GM21717 (cell line): ENCODE measurements at regions not wholly inside any gene's neighbourhood (a gene's known extent, or its start where the extent isn't known, plus 50 kb on each side); places are given as distances from the start of the nearest gene placed in this dataset.

Experiments
- ATAC-seq: cut with Tn5 transposase; IDR thresholded peaks from one replicate; pipeline ENCODE4 v1.9.1; 2021; ENCODE audit warnings: mild to moderate bottlenecking, moderate library complexity; ENCODE audit not compliant: unreplicated experiment

DNA sequence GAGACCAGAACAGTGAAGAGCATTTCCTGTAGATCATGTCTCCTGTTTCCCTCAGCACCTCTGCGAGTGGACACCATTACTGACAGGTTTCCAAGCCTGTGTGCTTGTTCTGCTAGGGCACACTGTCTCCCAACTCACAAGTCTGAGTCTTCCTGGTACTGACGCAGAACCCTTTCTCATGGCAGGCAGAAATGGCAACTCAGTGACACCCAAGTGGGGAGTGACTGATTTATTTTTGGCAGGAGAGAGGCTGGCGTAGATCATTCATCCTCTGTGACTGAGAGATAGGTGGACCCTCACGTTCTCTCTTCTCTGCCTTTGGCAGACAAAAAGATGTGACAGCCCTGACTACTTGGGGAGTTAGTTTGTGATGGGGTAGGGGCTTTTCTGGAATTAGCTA lies 183.4 kb downstream of the RFC3 start:
- no peak for ATAC-seq

DNA sequence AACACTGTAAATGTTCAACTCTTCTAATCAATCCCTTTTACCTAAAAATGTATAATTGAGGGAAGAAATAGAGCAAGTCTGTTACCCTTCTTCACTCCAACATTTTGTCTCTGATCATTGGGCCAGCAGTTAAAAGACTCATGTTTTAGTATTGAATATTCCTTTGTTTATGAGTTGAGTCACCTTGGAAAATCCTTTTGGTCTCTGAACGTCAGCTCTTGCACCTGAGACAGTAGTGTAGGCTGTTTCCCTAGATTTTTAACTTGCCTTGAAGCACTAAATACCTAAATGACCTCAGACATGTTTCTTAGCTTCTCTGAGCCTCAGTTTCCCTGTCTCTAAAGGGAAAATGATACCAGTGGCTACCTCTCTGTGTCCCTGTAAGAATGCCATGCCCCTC lies 184.2 kb downstream of the RFC3 start:
- no peak for ATAC-seq

DNA sequence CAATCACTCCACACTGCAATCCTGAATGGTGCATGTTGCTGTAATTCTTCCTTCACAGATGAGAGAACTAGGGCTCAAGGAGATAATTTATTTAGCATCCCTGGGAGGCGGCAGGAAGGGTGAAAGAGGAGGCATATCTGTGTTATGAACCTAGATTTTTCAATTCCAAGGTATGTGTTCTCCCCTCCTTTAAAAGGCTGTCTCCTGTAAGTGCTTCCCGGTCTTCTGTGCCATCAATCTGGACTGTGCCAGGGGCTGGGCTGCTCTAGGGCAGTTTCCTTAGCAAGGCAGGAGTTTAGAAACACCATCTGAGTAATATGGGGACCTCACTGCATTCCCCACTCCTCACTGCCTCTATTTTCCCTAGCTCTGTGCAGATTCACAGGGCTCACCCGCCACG lies 185.0 kb downstream of the RFC3 start:
- no peak for ATAC-seq

DNA sequence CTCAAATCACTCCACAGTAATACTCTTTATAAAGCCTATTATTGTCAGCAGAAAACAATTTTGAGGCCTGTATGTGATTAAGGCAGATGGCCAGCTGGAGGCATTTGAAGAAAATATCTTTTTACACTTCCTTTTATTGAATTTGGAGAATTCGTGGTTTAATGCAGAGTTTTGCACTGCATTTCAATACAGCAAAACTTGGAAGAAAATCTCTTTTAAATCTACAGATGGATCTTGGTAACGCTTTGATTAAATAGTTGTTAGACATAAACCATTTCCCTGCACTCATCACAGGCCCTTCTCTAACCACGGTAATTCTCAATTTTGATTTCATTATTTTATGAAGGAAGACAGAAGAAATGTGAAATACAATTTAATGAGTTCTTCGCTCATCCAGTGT lies 185.7 kb downstream of the RFC3 start:
- no peak for ATAC-seq

DNA sequence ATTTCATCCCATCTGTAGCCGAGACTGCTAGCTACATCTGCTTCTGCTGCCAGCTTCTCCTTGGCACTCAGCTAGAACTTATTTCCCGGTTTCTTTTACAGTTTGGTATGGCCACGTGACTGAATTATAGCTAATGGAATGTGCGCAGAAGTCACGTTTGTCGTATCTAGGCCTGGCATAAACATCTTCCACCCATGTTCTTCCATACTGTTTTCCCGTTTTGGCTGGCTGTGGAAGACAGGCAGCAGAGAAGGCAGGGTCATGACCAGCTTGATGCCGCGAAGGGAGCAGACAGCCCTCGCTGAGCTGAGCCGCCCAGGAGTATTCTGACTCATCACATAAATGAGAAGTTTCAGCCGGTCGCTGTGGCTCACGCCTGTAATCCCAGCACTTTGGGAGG lies 186.7 kb downstream of the RFC3 start:
- no peak for ATAC-seq

DNA sequence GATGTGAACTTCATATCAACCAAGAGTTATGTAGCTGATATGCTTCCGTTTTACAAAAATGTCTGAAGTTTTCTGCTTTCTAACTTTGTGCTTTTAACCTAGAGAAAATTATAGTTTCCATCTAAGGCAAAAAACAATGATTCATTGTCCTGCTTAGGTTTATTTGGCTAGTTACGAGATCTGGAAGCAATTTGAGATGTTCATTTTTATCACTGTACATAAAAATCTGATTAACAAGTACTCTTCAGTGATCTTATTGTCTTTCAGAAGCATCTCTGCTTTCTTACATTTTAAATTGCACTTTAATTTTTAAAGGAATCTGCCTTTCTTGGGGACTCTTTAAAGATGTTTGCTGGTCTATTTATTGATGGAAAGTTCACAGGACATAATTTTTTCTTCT lies 188.1 kb downstream of the RFC3 start:
- ATAC-seq: no peak

DNA sequence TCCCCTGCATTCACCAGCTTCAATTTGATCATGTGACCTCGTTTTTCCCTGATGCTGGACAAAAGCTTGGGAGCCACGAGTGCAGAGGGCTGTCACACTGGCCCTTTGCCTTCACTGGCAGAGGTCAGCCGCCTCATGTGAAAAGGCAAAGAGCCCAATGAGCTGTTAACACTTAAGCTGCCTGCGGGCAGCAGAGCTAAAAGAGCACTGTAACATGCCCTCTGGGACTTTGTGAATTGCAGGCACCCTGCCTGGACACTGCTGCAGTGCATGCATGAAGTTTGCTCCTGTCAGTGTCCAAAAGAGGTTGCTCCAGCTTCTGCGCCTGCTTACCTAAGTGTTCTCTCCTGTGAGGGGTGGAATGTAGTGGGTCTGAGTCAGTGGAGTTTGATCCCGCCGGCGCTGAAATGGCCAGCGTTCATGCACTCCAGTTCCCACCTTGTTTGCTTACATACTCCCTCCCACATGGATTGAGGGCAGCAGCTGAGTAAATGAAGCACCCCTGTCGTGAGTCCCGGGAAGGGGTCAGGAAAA lies 193.7 kb downstream of the RFC3 start:
- ATAC-seq: no peak

DNA sequence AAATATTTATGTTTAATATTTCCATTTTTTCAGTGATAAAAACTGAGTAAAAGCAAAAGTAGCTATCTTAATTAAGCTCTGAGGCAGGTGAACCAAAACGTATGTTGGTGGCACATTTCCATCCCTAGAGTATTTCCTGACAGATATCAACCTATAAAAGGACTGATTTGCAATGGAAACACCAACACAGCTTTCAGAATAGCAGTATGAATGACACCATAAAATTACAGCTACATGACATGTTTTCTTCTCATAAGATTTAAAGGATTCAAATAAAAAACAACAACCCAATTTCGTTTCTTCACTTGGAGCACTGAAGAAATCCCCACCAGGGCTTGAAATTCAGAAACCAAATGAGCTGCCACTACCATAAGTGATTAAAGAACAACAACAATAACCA lies 194.4 kb downstream of the RFC3 start:
- ATAC-seq: no peak

DNA sequence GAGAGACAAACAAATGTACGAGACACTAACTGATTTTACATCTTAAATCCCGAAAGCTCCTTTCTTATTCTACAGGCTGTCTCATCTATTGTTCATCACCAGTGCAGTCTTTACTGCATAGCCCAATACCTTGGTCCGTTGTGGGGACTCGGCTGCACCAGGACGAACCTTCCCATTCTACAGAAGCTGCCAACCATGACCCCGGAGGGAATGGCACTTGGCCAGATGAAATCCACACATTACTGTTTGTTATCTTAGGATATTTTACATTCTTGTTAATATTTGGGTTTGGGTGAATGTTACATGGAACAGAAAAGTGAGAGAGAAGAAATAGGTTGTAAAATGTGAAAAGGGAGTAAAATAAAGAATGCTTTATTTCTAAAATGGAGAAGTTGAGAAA lies 195.1 kb downstream of the RFC3 start:
- no peak for ATAC-seq

DNA sequence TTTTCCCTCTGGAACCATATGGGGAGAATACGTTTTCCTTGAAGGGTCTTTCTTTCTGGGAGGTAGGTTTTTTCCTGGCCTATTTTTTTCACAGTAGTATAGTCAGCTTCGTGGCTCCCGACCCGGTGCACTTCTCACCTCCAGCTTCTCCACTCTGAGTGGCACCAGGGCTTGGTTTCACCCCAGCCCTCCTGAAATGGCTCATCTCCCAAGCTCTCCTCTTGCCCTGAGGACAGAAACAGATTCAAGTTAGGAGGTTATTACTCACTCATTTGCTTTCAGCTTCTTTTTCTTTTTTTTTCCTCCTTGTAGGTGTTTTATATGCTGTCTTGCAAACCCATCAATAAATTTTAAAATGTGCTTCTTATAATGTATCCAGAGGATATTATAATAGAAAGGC lies 199.3 kb downstream of the RFC3 start:
- no peak for ATAC-seq

DNA sequence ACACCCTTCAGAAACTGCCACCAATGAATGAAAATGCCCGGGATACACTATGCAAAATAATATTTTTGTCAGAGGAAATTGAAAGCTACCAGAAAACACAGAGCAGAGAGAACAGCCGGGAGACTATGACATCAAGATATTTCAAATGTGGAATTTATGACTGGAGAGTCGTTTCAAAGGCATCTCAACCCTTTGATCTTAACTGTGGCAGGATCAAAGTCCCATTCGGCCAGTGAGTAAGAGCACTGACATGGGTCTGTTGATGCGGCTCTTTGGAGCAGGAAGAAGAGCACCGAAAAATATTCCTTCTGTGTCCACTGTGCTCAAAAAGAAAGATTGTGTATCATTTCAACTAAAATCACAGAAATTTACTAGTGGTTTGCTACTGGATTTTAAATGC lies 201.9 kb downstream of the RFC3 start:
- no peak for ATAC-seq

DNA sequence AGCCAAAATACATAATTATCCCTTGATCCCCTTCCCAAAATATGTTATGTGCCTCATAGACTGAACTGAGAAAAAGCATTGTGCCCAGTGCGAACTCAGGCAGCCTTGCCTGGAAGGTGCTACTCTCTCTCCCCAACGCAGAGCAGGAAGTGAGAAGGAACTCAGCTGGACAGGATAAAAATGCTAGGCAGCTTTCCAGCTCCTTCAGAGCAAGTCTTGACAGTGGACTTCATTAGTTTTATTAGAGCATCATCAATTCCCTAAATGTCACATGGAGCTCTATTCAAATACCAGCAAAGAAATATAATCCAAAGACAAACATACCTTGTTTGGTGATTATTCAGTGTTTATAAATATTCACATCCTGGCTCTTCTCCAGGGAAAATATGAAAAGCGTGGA lies 202.4 kb downstream of the RFC3 start:
- ATAC-seq: no peak

DNA sequence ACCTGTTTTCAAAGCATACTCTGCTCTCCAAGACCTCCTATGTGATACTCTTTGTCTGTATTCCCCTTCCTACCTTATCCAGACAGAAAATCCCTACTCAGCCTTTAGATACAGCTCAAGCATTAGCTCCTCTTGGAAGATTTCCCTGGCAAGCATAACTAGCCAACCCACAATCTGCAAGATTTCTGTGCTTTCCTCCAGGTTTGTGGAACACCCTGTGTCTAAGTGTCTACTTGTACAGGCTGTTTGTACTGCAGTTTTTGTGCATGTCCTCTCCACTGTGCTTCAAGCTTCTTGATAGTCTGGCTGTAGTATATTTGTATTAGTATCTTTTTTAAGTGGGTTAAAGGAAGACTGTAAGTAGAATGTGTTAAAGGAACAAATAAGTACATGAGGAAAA lies 203.7 kb downstream of the RFC3 start:
- ATAC-seq: no peak

DNA sequence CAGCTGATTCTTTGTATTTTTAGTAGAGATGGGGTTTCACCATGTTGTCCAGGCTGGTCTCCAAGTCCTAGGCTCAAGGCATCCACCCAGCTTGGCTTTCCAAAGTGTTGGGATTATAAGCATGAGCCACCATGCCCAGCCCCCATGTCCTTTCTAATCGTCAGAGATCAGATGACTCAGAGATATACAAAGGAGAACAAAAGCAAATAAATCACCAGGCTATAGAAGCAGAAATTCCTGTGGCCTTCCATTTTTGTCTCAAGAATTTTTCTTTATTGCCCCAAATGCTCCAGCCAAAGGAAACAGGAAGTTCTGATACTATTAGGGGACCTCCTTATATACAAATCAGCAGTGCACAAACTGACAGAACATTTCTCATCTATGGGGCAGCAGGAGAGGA lies 207.8 kb downstream of the RFC3 start:
- no peak for ATAC-seq

DNA sequence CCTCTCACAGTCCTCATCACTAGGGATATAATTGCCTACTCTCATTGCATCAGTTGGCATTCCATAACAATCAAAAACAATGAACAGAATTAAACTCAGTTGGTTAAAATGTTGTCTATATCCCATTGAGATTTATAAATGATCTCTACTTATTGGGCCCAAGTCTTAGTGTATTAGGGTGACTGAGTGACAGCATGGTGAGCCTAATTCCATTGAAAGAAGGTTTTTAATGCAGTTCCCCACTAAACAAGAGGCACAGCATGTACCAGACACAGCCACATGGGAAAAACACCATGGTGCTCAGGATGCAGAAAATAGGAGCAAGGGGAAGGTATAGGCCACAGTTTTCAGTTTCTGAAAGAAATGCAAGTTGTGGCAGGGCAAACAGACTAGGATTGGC lies 208.4 kb downstream of the RFC3 start:
- ATAC-seq: no peak

DNA sequence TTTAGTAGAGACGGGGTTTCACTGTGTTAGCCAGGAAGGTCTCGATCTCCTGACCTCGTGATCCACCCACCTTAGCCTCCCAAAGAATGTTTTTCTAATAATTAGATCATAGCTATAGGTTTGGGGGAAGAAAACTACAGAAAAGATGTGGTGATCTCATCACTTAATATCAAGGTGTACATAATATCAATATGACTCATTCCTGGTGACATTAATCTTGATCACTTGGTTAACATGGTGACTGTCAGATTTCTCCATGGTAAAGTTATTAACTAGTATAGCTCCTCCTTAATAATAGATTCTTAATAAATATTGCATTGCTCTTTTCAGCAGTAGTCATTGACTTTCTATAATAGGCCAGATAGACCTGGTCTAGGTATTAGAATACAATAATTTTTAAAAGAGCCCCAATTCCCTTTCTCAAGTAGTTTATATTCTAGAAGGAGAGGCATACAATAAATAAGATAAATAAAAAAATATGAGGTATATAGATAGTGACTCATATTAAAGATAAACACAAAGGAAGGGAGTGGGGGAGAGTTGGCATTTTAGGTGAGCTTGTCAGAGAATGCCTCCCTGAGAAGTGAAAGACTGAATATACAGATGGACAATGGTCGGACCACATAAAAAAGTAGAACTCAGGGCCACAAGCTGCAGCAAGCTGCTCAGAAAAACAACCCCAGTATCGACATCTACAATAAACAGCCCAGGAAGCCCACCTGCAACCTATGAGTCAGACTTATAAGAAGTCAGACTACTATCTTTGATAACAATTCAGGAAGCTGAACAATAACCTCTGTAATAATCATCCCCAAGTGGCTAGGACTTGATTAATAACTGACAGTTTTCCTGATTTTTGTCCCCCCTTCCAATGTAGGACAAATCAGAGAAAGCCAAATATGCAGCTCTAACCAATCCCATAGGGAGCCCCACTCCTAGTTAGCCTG lies 210.8 kb downstream of the RFC3 start:
- no peak for ATAC-seq

DNA sequence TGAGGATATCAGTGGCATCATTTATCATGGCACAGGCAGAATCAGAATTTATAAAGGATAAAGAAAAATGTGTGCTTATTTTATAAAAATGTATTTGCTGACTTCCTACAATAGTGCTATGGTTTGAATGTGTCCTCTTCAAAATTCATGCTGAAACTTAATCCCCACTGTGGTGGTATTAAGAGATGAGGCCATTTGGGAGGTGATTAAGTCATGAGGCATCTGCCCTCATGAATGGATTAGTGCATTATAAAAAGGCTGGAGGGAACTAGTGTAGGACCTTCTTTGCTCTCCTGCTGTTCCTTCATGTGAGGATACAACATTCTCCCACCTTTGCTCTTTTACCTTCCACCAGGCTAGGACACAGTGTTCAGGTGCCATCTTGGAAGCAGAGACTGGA lies 212.8 kb downstream of the RFC3 start:
- ATAC-seq: no peak

DNA sequence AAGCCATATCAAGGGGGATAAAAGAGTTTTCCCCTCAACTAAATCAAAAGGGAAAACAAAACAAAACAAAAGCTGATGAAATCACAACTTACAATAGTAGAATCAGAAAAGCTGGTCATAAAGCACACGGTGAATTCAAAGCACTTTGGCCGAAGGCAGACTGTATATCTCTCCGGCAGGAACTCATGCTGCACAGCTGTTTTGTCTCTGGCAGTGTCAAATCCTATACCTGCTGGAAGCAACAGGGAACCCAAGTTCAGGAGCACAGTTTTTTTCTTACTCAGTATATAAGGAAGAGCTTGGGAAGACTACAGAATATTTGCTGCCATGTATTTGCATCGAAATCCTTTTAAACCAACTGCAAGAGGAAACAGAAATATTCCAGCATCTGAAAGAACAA lies 213.7 kb downstream of the RFC3 start:
- ATAC-seq: no peak

DNA sequence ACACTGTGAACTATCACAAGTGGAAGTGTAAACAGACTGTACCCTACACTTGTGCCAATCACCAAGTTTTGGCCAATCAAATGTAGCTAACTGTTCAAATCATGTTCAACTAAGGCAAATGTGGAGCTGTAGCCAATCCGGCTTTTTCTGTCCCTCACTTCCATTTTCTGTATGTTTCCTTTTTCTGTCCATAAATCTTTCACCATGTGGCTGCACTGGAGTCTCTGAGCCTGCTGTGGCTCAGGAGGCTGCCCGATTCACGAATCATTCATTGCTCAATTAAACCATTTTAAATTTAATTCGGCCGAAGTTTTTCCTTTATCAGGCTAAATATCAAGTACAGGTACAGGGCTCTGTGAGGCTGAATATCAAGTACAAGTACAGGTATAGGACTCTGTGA lies 216.5 kb downstream of the RFC3 start:
- ATAC-seq: no peak

DNA sequence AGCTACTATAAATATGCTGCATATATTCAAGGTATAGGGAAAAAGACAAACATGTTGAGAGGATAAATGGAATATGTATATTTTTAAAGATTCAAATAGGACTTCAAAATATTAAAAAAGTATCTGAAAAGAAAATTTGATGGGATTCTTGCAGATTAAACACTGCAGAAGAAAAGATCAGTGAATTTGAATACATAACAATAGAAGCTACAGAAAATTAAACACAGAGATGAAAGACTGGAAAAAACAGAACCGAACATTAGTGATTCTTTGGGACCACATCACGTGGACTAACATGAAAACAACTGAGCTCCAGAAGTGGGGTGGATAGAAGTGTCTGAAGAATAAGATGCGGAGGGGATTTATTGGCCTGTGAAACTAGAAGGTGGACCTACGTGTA lies 217.2 kb downstream of the RFC3 start:
- ATAC-seq: no peak

DNA sequence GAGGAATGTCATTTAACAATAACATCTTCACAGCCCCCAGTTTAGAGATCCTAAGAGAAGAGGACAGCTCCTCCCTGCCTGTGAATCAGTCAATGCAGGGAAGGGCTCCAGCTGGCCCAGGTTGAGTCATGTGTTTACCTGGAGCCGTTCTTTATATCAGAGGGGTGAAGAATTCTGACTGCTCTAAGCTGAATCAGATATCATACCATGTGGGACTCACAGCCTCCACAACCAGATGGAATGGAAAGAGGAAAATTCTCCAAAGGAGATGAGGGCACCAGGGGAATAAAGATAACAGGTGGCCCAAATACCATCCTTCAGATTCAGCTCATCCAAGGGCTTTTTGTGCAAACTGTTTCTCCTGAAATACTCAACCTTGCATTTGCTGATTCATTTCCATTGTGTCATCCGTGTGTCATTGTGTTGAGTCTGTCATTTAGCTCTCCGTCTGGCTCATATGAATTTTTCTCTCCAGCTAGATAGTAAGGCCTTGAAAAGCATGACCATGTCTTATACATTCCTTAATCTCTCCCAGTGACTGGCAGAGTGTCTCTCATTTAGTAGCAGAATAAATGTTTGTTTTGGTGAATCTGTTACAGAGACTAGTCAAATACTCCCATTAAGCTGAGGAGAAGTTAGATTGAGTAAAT lies 217.9 kb downstream of the RFC3 start:
- ATAC-seq: no peak
